ENCODE measurements at regions not wholly inside any gene's neighbourhood (a gene's known extent, or its start where the extent isn't known, plus 50 kb on each side); places are given as distances from the start of the nearest gene placed in this dataset.

- Histone ChIP-seq H3K9me3 (ENCODE audit: control insufficient read depth, insufficient read depth, low read length) (no peaks in the 10 kb centered on the region), H4K20me1 (ENCODE audit: control insufficient read depth, insufficient read depth, low read depth, low read length) (no peaks in the 10 kb centered on the region), H3K36me3 (ENCODE audit: control insufficient read depth, low read length) (no peaks in the 10 kb centered on the region), H3K4me1 (ENCODE audit: control insufficient read depth, low read length) (no peaks in the 10 kb centered on the region), H3K9me2 (replicated peaks; ENCODE audit: control insufficient read depth, low read length) (no peaks in the 10 kb centered on the region), H3K4me3 (ENCODE audit: low read length) (no peak overlapping the region), H3K27ac (ENCODE audit: low read depth, low read length) (no peak overlapping the region), H3K4me2 (ENCODE audit: low read length) (no peak overlapping the region), H3F3A (ENCODE audit: control insufficient read depth, insufficient read depth) (no peaks in the 10 kb centered on the region), H3K27me3 (ENCODE audit: control insufficient read depth, low read length) (no peaks in the 10 kb centered on the region), H3K79me2 (ENCODE audit: control insufficient read depth, low read length) (no peaks in the 10 kb centered on the region)
- no peak for TF ChIP-seq CTCF (IDR thresholded peaks at IDR 0.05; ENCODE audit: low read depth, low read length, poor library complexity, severe bottlenecking)
- TF ChIP-seq EZH2phosphoT487 (IDR thresholded peaks at IDR 0.05; ENCODE audit: borderline replicate concordance, low read length), result no peak
These were observed 105.2 kb upstream of the GATB start for GRCh38 chr4:151865744-151866591.

GRCh38 chr4:151865312-151865711 is 104.5 kb upstream of the GATB start:
- Histone ChIP-seq H3F3A (ENCODE audit: control insufficient read depth, insufficient read depth) (no peaks in the 10 kb centered on the region), H3K79me2 (ENCODE audit: control insufficient read depth, low read length) (no peaks in the 10 kb centered on the region), H3K36me3 (ENCODE audit: control insufficient read depth, low read length) (no peaks in the 10 kb centered on the region), H3K9me2 (replicated peaks; ENCODE audit: control insufficient read depth, low read length) (no peaks in the 10 kb centered on the region), H3K9me3 (ENCODE audit: control insufficient read depth, insufficient read depth, low read length) (no peaks in the 10 kb centered on the region), H3K4me2 (ENCODE audit: low read length) (no peak overlapping the region), H3K4me3 (ENCODE audit: low read length) (no peak overlapping the region), H4K20me1 (ENCODE audit: control insufficient read depth, insufficient read depth, low read depth, low read length) (no peaks in the 10 kb centered on the region), H3K4me1 (ENCODE audit: control insufficient read depth, low read length) (no peaks in the 10 kb centered on the region), H3K27ac (ENCODE audit: low read depth, low read length) (no peak overlapping the region), H3K27me3 (ENCODE audit: control insufficient read depth, low read length) (no peaks in the 10 kb centered on the region)
- TF ChIP-seq EZH2phosphoT487 (IDR thresholded peaks at IDR 0.05; ENCODE audit: borderline replicate concordance, low read length), result no peak
- TF ChIP-seq CTCF (IDR thresholded peaks at IDR 0.05; ENCODE audit: low read depth, low read length, poor library complexity, severe bottlenecking), result no peak

GRCh38 chr4:151864068-151864467 is 103.3 kb upstream of the GATB start:
- TF ChIP-seq CTCF (IDR thresholded peaks at IDR 0.05; ENCODE audit: low read depth, low read length, poor library complexity, severe bottlenecking) (no peak), EZH2phosphoT487 (IDR thresholded peaks at IDR 0.05; ENCODE audit: borderline replicate concordance, low read length) (no peak)
- H3K4me2 ChIP-seq (ENCODE audit: low read length), result no peak overlapping the region
- H3K9me2 ChIP-seq (replicated peaks; ENCODE audit: control insufficient read depth, low read length), result no peaks in the 10 kb centered on the region
- H3K36me3 ChIP-seq (ENCODE audit: control insufficient read depth, low read length), result no peaks in the 10 kb centered on the region
- no peaks in the 10 kb centered on the region; the same call in 1 of the 2 replicates for H3K27me3 ChIP-seq (ENCODE audit: control insufficient read depth, low read length)
- no peaks in the 10 kb centered on the region for H3K9me3 ChIP-seq (ENCODE audit: control insufficient read depth, insufficient read depth, low read length)
- no peak overlapping the region for H3K4me3 ChIP-seq (ENCODE audit: low read length)
- no peaks in the 10 kb centered on the region for H3K79me2 ChIP-seq (ENCODE audit: control insufficient read depth, low read length)
- H4K20me1 ChIP-seq (ENCODE audit: control insufficient read depth, insufficient read depth, low read depth, low read length), result no peaks in the 10 kb centered on the region
- no peak overlapping the region for H3K27ac ChIP-seq (ENCODE audit: low read depth, low read length)
- no peaks in the 10 kb centered on the region for H3F3A ChIP-seq (ENCODE audit: control insufficient read depth, insufficient read depth)
- no peaks in the 10 kb centered on the region for H3K4me1 ChIP-seq (ENCODE audit: control insufficient read depth, low read length)

All from DOHH2 (cell line).